ENCODE measurements at regions not wholly inside any gene's neighbourhood (a gene's known extent, or its start where the extent isn't known, plus 50 kb on each side); places are given as distances from the start of the nearest gene placed in this dataset.

- TF ChIP-seq, protein P1, sequence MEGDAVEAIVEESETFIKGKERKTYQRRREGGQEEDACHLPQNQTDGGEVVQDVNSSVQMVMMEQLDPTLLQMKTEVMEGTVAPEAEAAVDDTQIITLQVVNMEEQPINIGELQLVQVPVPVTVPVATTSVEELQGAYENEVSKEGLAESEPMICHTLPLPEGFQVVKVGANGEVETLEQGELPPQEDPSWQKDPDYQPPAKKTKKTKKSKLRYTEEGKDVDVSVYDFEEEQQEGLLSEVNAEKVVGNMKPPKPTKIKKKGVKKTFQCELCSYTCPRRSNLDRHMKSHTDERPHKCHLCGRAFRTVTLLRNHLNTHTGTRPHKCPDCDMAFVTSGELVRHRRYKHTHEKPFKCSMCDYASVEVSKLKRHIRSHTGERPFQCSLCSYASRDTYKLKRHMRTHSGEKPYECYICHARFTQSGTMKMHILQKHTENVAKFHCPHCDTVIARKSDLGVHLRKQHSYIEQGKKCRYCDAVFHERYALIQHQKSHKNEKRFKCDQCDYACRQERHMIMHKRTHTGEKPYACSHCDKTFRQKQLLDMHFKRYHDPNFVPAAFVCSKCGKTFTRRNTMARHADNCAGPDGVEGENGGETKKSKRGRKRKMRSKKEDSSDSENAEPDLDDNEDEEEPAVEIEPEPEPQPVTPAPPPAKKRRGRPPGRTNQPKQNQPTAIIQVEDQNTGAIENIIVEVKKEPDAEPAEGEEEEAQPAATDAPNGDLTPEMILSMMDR (optimal IDR thresholded peaks at IDR 0.05 in 1 of 3, IDR thresholded peaks at IDR 0.05 in 1 of 3, conservative IDR thresholded peaks at IDR 0.05 in 1 of 3; ENCODE audit: extremely low read depth in 1 of 3, insufficient read depth in 2 of 3, low read length in 3 of 3), result no peak
- no peak for TF ChIP-seq EZH2 (IDR thresholded peaks at IDR 0.05; ENCODE audit: low read length)
These were observed 364.5 kb upstream of the CDH2 start for GRCh38 chr18:28541276-28541930.

Data from keratinocyte (primary cell).